ENCODE measurements at regions not wholly inside any gene's neighbourhood (a gene's known extent, or its start where the extent isn't known, plus 50 kb on each side); places are given as distances from the start of the nearest gene placed in this dataset.
"Not testable (repeated sequence)": the region's sequence is repeated elsewhere in the genome, so short reads cannot be mapped to it uniquely, and the experiment has no call there.

- TF ChIP-seq KDM5A (IDR thresholded peaks at IDR 0.05); BCL3 (IDR thresholded peaks at IDR 0.05); CEBPB (IDR thresholded peaks at IDR 0.05); CTCF (IDR thresholded peaks at IDR 0.05); POLR2A (IDR thresholded peaks at IDR 0.05; ENCODE audit: low read length); USF2 (IDR thresholded peaks at IDR 0.05); SMC3 (IDR thresholded peaks at IDR 0.05); MAZ (IDR thresholded peaks at IDR 0.05; ENCODE audit: borderline replicate concordance, low read depth, low read length); ZFP36 (IDR thresholded peaks at IDR 0.05; ENCODE audit: borderline replicate concordance, partially characterized antibody); CBX2 (IDR thresholded peaks at IDR 0.05; ENCODE audit: borderline replicate concordance, low read depth): not testable (repeated sequence)
These were observed 1938.5 kb downstream of the FOXD4L5 start for GRCh38 chr9:63346310-63347048.

Data from A549 (cell line).